Liver (tissue), 3 donors: ENCODE measurements at regions not wholly inside any gene's neighbourhood (a gene's known extent, or its start where the extent isn't known, plus 50 kb on each side); places are given as distances from the start of the nearest gene placed in this dataset.

ENCODE experiments used
- EGR1 ChIP-seq, 2 donors: IDR thresholded peaks; 2 replicates each; pipeline ENCODE4 v1.6.1; 2016 to 2018; ENCODE audit warnings: antibody characterized with exemption in 2 of 2, low read depth in 2 of 2
- FOXA1 ChIP-seq: IDR thresholded peaks from 2 replicates; pipeline ENCODE4 v1.6.1; 2016; ENCODE audit warnings: antibody characterized with exemption
- GABPA ChIP-seq, 2 donors: IDR thresholded peaks in 1 of 2; conservative IDR thresholded peaks in 1 of 2; 2 replicates each; pipeline ENCODE4 v1.6.1; 2016; ENCODE audit warnings: antibody characterized with exemption in 2 of 2, mild to moderate bottlenecking in 1 of 2, moderate library complexity in 1 of 2
- RAD21 ChIP-seq, 2 donors: IDR thresholded peaks; 2 replicates each; pipeline ENCODE4 v1.6.1; 2016; ENCODE audit warnings: antibody characterized with exemption in 2 of 2, mild to moderate bottlenecking in 2 of 2
- SP1 ChIP-seq: IDR thresholded peaks from 2 replicates; pipeline ENCODE4 v1.6.1; 2018; ENCODE audit warnings: antibody characterized with exemption, mild to moderate bottlenecking
- TF ChIP-seq, protein P1 (sequence below): fragments of 150-350 bp; IDR thresholded peaks from 2 replicates; pipeline ENCODE4 v1.5.1; 2017; ENCODE audit warnings: improper control_type of control experiment, low read depth, low read length; ENCODE audit not compliant: missing input control
- TF ChIP-seq, protein P2 (sequence below): IDR thresholded peaks from 2 replicates; pipeline ENCODE4 v1.6.1; 2016; ENCODE audit warnings: antibody characterized with exemption, mild to moderate bottlenecking
- TF ChIP-seq, protein P3 (sequence below): IDR thresholded peaks from 2 replicates; pipeline ENCODE4 v1.6.1; 2016; ENCODE audit warnings: antibody characterized with exemption
- TF ChIP-seq, protein P4 (sequence below): IDR thresholded peaks from 2 replicates; pipeline ENCODE4 v1.6.1; 2016; ENCODE audit warnings: antibody characterized with exemption
- donor health status: healthy.
- donor health status: healthy.

DNA sequence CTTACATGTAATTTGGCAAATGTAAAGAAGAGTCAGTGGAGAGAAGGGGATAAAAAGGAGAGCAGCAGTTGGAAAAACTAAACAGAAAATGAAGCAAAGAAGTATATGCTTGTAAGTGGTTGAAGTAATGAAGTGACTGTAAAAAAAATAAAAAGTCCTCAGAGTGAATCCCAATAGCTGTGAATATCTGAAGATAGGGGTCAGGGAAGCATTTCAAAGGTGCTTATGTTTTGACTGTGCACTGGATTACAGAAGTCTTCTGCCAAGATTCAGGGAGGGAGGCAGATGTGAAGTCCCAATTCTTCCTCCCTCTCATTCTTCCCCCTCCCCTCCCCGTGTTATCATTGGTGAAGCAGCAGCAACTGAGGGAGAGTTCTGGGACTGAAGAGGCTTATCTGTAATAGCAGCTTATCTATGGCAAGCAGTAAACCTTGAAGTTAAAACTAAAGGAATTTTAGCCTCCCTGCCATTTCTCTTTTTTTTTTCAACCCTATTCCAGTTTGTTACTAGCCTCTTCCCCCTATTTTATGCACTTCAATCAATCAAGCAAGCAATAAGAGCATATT, 597.9 kb downstream of the IGSF11 start:
- TF ChIP-seq, protein P1, sequence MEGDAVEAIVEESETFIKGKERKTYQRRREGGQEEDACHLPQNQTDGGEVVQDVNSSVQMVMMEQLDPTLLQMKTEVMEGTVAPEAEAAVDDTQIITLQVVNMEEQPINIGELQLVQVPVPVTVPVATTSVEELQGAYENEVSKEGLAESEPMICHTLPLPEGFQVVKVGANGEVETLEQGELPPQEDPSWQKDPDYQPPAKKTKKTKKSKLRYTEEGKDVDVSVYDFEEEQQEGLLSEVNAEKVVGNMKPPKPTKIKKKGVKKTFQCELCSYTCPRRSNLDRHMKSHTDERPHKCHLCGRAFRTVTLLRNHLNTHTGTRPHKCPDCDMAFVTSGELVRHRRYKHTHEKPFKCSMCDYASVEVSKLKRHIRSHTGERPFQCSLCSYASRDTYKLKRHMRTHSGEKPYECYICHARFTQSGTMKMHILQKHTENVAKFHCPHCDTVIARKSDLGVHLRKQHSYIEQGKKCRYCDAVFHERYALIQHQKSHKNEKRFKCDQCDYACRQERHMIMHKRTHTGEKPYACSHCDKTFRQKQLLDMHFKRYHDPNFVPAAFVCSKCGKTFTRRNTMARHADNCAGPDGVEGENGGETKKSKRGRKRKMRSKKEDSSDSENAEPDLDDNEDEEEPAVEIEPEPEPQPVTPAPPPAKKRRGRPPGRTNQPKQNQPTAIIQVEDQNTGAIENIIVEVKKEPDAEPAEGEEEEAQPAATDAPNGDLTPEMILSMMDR, result no peak
- no peak for TF ChIP-seq EGR1 (IDR thresholded peaks at IDR 0.05; ENCODE audit: low read depth in 2 of 2)
- TF ChIP-seq FOXA1, result no peak
- TF ChIP-seq, protein P2, sequence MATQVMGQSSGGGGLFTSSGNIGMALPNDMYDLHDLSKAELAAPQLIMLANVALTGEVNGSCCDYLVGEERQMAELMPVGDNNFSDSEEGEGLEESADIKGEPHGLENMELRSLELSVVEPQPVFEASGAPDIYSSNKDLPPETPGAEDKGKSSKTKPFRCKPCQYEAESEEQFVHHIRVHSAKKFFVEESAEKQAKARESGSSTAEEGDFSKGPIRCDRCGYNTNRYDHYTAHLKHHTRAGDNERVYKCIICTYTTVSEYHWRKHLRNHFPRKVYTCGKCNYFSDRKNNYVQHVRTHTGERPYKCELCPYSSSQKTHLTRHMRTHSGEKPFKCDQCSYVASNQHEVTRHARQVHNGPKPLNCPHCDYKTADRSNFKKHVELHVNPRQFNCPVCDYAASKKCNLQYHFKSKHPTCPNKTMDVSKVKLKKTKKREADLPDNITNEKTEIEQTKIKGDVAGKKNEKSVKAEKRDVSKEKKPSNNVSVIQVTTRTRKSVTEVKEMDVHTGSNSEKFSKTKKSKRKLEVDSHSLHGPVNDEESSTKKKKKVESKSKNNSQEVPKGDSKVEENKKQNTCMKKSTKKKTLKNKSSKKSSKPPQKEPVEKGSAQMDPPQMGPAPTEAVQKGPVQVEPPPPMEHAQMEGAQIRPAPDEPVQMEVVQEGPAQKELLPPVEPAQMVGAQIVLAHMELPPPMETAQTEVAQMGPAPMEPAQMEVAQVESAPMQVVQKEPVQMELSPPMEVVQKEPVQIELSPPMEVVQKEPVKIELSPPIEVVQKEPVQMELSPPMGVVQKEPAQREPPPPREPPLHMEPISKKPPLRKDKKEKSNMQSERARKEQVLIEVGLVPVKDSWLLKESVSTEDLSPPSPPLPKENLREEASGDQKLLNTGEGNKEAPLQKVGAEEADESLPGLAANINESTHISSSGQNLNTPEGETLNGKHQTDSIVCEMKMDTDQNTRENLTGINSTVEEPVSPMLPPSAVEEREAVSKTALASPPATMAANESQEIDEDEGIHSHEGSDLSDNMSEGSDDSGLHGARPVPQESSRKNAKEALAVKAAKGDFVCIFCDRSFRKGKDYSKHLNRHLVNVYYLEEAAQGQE, result no peak
- TF ChIP-seq, protein P3, sequence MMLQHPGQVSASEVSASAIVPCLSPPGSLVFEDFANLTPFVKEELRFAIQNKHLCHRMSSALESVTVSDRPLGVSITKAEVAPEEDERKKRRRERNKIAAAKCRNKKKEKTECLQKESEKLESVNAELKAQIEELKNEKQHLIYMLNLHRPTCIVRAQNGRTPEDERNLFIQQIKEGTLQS, result no peak
- TF ChIP-seq, protein P4, sequence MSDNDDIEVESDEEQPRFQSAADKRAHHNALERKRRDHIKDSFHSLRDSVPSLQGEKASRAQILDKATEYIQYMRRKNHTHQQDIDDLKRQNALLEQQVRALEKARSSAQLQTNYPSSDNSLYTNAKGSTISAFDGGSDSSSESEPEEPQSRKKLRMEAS, result no peak
- no peak for TF ChIP-seq RAD21 (IDR thresholded peaks at IDR 0.05)
- no peak for TF ChIP-seq SP1
- TF ChIP-seq GABPA (IDR thresholded peaks at IDR 0.05 in 1 of 2, conservative IDR thresholded peaks at IDR 0.05 in 1 of 2), result no peak
